ENCODE measurements at regions not wholly inside any gene's neighbourhood (a gene's known extent, or its start where the extent isn't known, plus 50 kb on each side); places are given as distances from the start of the nearest gene placed in this dataset.

DNA sequence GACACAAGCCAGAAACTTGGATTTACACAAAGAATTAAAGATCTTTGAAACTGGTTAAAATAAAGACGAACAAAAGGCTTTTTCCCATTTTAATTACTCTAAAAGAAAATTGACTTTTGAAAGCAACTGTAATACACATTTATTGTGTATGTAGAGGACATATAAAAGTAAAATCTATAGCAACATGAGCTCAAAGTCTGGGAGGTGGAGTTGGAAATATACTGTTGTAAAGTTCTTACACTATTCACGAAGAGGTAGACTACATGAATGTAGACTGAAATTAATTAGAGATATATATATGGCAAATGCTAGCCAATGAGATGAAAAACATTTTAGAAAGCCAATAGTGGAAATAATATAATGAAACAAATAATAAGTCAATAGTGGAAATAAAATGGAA is 251.0 kb downstream of the AHR start:
- H3K27ac ChIP-seq (ENCODE audit: low read length), result no peak overlapping the region
- no peaks in the 10 kb centered on the region for H4K20me1 ChIP-seq (ENCODE audit: insufficient read depth, low read length)
- no peak for DNase-seq
- no peaks in the 10 kb centered on the region for H3K27me3 ChIP-seq (replicated peaks; ENCODE audit: insufficient read depth, low read length)
- H3F3A ChIP-seq (ENCODE audit: insufficient read depth, low read length), result no peaks in the 10 kb centered on the region
- no peak overlapping the region for H3K4me3 ChIP-seq (ENCODE audit: low read length)
- no peaks in the 10 kb centered on the region for H3K9me3 ChIP-seq (replicated peaks; ENCODE audit: insufficient read depth, low read length)
- no peak for TF ChIP-seq EZH2 (optimal IDR thresholded peaks at IDR 0.05; ENCODE audit: low read depth, low read length)
- TF ChIP-seq EZH2phosphoT487 (IDR thresholded peaks at IDR 0.05; ENCODE audit: low read length), result no peak
- no peak for TF ChIP-seq CTCF (IDR thresholded peaks at IDR 0.05; ENCODE audit: low read length)
- no peaks in the 10 kb centered on the region for H3K79me2 ChIP-seq (ENCODE audit: low read length)
- H3K9me2 ChIP-seq (replicated peaks; ENCODE audit: insufficient read depth, low read length), result no peaks in the 10 kb centered on the region
- no peaks in the 10 kb centered on the region for H3K36me3 ChIP-seq (replicated peaks; ENCODE audit: insufficient read depth, low read length)
- no peak overlapping the region for H2AFZ ChIP-seq (ENCODE audit: low read length)
- H3K4me2 ChIP-seq (ENCODE audit: low read depth, low read length), result no peak overlapping the region
- no peak overlapping the region for H3K9ac ChIP-seq (ENCODE audit: low read length)
- no peaks in the 10 kb centered on the region for H3K4me1 ChIP-seq (ENCODE audit: low read length)

GRCh38 chr7:17552373-17552772 is 253.9 kb downstream of the AHR start:
- H3K79me2 ChIP-seq (ENCODE audit: low read length), result no peaks in the 10 kb centered on the region
- no peak overlapping the region for H3K27ac ChIP-seq (ENCODE audit: low read length)
- no peak overlapping the region for H3K4me3 ChIP-seq (ENCODE audit: low read length)
- 0 out of 2 replicates have a peak, but pooled peaks cover 4% of the 10 kb centered on the region for H3K4me1 ChIP-seq (ENCODE audit: low read length)
- H3K27me3 ChIP-seq (replicated peaks; ENCODE audit: insufficient read depth, low read length), result no peaks in the 10 kb centered on the region
- no peaks in the 10 kb centered on the region for H3K9me3 ChIP-seq (replicated peaks; ENCODE audit: insufficient read depth, low read length)
- TF ChIP-seq EZH2 (optimal IDR thresholded peaks at IDR 0.05; ENCODE audit: low read depth, low read length) (no peak), CTCF (IDR thresholded peaks at IDR 0.05; ENCODE audit: low read length) (no peak), EZH2phosphoT487 (IDR thresholded peaks at IDR 0.05; ENCODE audit: low read length) (no peak)
- H3K4me2 ChIP-seq (ENCODE audit: low read depth, low read length), result no peak overlapping the region
- H2AFZ ChIP-seq (ENCODE audit: low read length), result no peak overlapping the region
- H3F3A ChIP-seq (ENCODE audit: insufficient read depth, low read length), result no peaks in the 10 kb centered on the region
- H3K9ac ChIP-seq (ENCODE audit: low read length), result no peak overlapping the region
- no peaks in the 10 kb centered on the region for H3K9me2 ChIP-seq (replicated peaks; ENCODE audit: insufficient read depth, low read length)
- no peaks in the 10 kb centered on the region for H4K20me1 ChIP-seq (ENCODE audit: insufficient read depth, low read length)
- DNase-seq, result no peak
- no peaks in the 10 kb centered on the region for H3K36me3 ChIP-seq (replicated peaks; ENCODE audit: insufficient read depth, low read length)

DNA sequence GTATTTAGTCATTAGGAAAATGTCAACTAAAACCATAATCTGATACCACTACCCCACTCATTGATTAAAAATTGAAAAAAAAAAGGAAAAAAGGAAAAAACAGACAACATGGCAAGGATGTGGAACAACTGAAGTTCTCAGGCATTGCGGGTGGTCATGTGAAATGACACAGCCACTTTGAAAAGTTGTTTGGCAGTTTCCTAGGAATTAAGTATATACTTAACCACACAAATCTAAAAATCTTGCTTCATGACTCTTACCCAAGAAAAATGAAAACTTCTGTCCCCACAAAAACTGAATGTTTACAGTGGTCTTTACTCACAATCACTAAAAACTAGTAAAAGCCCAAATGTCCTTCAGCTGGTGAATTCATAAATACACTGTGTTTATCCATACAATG is 254.5 kb downstream of the AHR start:
- no peak for DNase-seq
- Histone ChIP-seq H3K4me2 (ENCODE audit: low read depth, low read length) (no peak overlapping the region), H3K27ac (ENCODE audit: low read length) (no peak overlapping the region)

More for the DNA sequence above, 254.5 kb downstream of the AHR start:
- no peaks in the 10 kb centered on the region for H3K79me2 ChIP-seq (ENCODE audit: low read length)
- no peaks in the 10 kb centered on the region for H3K9me2 ChIP-seq (replicated peaks; ENCODE audit: insufficient read depth, low read length)
- no peaks in the 10 kb centered on the region for H3K9me3 ChIP-seq (replicated peaks; ENCODE audit: insufficient read depth, low read length)
- no peaks in the 10 kb centered on the region for H3F3A ChIP-seq (ENCODE audit: insufficient read depth, low read length)
- H3K27me3 ChIP-seq (replicated peaks; ENCODE audit: insufficient read depth, low read length), result no peaks in the 10 kb centered on the region
- TF ChIP-seq CTCF (IDR thresholded peaks at IDR 0.05; ENCODE audit: low read length) (no peak), EZH2phosphoT487 (IDR thresholded peaks at IDR 0.05; ENCODE audit: low read length) (no peak), EZH2 (optimal IDR thresholded peaks at IDR 0.05; ENCODE audit: low read depth, low read length) (no peak)
- H3K4me1 ChIP-seq (ENCODE audit: low read length), result 0 out of 2 replicates have a peak, but pooled peaks cover 4% of the 10 kb centered on the region
- H3K4me3 ChIP-seq (ENCODE audit: low read length), result no peak overlapping the region
- H2AFZ ChIP-seq (ENCODE audit: low read length), result no peak overlapping the region
- no peak overlapping the region for H3K9ac ChIP-seq (ENCODE audit: low read length)
- no peaks in the 10 kb centered on the region for H4K20me1 ChIP-seq (ENCODE audit: insufficient read depth, low read length)
- no peaks in the 10 kb centered on the region for H3K36me3 ChIP-seq (replicated peaks; ENCODE audit: insufficient read depth, low read length)

All from MM.1S (cell line).